HG03097 (cell line): ENCODE measurements at regions not wholly inside any gene's neighbourhood (a gene's known extent, or its start where the extent isn't known, plus 50 kb on each side); places are given as distances from the start of the nearest gene placed in this dataset.

Source experiments
- ATAC-seq: cut with Tn5 transposase; IDR thresholded peaks from one replicate; pipeline ENCODE4 v1.9.1; 2021; ENCODE audit not compliant: unreplicated experiment, low FRiP score

DNA sequence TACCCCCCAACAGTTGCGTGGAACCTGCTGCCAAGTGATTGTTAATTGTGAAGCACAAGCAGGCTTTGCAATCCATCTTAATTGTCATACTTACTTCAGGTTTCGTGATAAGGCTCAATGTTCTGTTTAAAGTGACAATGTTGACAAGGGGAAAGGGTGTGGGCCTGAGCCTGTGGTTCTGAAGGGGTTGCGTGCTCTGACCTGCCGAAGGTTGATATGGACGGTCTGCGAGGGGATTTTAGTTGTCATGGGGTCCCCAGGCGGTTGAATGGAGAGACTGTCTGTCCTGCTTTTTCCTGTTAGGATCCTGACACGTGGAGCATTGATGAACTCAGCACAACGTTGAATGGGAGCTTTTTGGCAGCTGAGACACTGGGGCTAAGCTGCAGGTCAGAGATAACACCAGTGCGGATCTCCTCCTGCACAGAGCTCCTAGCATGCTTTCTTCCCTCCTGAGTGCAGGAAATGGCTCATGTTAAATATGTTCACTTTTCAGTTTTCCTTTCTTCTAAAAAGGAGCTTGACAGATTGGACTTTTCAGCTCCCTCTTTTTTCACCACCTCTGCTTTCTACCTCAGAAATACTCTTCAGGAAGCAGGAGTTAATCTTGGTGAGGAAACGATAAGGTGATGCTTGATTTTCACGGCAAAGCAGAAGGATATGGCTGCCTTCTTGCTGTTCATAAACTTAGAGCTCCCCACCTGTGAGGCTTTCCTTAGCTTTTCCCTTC, 62.9 kb upstream of the ZEB2 start:
- no peak for ATAC-seq

DNA sequence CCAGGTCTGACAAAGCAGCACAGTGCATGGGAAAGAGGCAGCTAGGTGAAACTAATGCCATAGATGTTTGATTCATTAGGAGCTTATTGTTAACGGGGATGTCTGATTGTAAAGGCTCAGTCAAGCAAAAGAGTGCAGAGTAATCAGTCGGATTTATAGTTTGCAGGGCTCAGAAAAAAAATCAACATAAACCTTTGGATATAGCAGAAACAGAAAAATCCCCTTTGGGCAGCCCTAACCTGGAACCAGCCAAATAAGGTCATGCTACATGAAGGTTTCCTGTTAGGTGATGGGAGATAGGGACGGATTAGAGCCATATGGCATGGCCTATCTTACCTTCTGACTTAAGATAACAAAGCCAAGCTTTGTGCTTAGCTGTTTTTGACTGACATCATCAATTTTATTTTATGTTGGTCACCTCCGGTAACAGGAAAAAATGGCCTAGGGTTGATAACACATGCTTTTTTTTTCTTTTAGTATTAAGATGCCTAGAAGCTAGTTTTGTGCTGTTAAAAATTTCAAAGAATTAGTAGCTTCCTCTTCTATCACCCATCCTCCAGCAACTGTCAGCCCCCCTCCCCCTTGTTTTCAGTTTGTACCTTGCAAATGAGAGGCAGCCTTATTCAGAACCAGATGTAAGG, 60.7 kb upstream of the ZEB2 start:
- no peak for ATAC-seq

DNA sequence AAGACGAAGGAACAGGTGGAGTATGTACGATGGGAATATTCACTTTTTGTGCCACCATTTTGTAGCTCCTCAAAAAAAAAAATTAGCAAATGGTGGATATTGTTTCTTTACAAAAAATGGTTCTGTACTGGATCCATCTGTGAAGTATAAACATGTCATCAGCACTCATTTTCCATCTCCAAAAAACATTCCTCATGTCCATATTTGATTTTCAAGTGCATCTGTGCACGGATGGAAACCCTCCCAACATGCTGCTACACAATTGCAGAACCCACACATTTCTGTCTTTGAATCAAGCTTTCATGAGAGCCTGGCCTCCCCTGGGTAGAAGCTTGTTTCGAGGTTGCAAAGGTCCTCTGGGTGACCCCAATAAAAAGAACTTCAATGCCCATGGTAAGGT, 59.6 kb upstream of the ZEB2 start:
- ATAC-seq, result no peak

DNA sequence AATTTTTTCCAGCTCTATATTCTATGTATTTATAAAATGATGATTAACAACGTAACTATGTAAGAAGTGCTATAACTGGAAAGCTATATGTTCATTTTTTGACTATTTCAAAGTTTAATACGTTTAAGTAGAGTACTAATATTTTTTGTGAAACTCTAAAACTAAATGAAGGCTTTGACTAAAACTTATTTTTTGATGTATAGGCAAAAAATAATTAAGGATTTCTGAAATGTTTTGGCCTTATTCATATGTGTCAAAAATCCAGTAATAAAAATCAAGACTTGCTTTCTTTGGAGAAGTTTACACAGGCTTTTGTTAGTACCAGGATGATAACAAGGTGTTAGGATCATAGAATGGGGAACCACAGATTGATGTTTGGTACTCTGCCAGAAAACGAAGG, 58.2 kb upstream of the ZEB2 start:
- ATAC-seq, result no peak

DNA sequence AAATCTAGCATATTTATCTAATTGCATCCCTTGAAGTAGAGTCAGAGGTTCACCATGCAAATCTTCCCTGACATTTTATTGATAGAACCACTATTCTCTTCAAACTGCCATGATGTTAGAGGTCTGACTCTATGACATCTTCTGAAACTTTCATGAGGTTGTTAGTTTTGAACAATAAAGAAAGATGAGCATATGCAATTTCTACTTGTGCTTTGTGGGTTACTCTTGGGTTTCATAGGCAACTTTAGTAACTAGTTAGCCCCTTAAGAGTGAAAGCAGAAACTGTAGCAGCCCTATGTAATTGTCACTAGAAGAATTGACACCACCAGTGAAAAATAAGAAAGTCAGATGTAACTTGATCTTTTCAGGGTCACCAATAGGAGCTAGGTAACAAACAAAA, 53.1 kb upstream of the ZEB2 start:
- no peak for ATAC-seq

DNA sequence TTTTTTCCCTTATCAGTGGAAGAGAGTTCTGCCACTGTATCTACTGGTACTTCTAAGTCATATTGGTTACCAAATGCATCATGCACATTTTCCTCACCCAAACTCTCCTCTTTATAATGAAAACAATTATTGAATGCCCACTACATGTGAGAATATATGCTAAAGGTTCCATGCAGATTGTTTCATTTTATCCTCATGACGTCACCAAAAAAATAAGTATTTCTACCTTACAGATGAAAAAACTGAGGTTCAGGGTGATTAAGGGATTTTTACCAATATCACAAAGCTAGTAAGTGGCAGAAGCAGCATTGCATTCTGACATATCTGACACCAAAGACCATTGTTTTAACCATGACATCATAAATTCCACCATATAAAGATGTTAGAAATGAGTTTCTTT, 51.9 kb upstream of the ZEB2 start:
- ATAC-seq, result no peak

DNA sequence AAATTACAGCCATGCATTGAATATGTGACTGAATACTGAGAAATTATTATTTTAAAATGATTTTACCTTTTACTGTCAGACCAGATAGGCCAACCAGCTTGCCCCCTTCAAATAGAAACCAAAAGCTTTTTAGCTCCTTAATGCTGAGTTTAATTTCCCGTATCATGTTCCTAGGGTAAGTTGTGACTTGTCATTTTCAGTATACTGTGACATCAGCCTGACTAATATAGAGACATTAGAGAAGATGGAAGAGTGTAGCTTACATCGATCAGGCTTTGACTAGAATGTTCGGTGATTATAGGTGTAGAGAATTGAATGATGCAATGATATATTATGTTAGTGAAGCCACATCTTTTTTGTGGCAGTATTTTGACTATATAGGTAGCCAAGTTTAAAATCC, 50.6 kb upstream of the ZEB2 start:
- ATAC-seq, result no peak
